Endometrial microvascular endothelial cells (primary cell): ENCODE measurements at regions not wholly inside any gene's neighbourhood (a gene's known extent, or its start where the extent isn't known, plus 50 kb on each side); places are given as distances from the start of the nearest gene placed in this dataset.

Experiments
- in situ Hi-C: cut with HindIII; loops from 2 replicates; pipeline ENCODE4 v1.10.0; 2017; ENCODE audit warnings: low sequenced_read_pairs, low pct_unique_long_range_greater_than_20kb; ENCODE audit errors: inconsistent ontology term

DNA sequence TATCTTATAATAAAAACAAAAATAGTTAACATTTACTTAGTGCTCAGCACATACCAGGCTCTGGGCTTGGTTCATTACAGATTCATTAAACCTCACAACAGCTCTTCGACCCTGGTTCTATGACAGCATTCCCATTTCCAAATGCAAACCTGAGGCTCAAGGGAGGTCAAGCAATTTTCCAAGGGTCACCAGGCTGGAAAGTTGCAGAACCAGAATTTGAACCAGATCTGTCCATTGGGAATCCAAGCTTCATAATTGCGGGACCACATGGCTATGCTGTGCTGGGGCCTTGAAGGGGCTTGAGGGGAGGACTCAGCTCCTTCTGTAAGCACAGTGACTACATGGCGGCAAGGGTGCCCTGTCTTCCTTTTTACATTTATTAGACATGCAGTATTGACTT lies 197.3 kb upstream of the LNX1 start:
- in situ Hi-C loops = no loop called here

DNA sequence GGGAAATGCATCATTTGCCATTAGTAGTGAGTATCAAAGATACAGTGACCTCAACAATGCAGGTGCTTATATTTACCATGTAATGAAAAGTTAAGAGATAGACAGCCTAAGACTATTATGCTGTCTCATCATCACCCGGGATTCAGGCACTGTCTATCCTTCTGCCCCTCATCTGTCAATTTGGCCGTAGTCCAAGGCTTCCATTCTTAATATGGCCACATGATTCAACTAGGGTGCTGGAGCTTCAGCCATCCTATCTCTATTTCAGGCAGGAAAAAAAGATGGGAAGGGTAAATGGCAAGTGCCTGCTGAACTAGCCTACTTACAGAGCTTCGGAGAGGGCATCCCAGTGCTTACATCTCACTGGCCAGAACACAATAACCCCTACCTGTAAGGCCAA lies 196.7 kb upstream of the LNX1 start:
- in situ Hi-C loops = no loop called here

DNA sequence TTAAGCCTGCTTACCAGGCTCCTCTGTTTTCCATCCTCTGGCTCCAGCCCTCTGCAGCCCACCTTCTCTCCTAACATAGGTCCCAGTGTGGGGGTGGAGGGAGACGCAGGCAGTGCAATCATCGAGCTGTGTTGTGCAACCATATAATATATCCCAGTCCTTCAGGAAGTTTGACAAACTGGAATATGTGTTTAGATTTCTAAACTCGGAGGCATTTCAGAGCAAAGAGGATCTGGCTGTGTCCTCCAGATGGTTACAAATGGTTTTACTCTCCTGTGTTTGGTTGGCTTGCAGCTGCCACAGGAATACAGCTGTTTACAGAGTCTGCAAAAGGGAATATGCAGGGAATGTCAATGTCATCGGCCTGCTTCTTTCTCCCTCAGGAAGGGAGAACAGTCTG lies 195.3 kb upstream of the LNX1 start:
- in situ Hi-C loops = no loop called here

DNA sequence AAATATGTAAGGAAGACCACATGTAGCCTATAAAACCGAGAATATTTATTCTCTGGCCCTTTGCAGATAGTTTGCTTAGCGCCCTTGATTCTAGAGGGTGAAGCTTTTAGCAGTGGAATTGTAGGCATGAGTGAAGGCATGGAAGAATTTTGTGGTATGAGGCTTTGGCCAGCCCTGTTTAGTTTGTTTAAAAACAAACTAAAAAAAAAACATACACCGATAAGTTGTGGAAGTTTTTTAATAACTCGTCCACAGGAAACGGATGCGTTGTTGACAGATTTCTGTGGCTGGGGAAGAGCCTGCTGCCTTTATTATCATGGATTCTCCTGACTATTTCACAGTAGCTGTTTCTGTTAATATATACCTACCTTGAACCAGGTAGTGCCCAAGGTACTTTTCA lies 194.7 kb upstream of the LNX1 start:
- in situ Hi-C loops = no loop called here

DNA sequence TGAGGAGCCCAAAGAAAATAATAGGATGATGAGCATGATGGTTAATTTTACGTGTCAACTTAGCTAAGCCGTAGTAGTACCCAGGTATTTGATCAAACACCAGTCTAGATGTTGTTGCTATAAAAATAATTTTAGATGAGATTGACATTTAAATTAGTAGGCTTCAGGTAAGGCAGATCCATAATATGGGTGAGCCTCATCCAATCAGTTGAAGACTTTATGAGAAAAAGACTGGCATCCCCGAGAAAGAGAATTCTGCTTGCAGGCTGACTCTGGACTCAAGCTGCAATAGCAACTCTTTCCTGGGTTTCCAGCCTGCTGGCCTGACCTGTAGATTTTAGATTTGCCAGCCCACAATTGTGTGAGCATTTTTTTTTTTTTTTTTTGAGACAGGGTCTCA lies 192.8 kb upstream of the LNX1 start:
- in situ Hi-C loops = no loop called here

DNA sequence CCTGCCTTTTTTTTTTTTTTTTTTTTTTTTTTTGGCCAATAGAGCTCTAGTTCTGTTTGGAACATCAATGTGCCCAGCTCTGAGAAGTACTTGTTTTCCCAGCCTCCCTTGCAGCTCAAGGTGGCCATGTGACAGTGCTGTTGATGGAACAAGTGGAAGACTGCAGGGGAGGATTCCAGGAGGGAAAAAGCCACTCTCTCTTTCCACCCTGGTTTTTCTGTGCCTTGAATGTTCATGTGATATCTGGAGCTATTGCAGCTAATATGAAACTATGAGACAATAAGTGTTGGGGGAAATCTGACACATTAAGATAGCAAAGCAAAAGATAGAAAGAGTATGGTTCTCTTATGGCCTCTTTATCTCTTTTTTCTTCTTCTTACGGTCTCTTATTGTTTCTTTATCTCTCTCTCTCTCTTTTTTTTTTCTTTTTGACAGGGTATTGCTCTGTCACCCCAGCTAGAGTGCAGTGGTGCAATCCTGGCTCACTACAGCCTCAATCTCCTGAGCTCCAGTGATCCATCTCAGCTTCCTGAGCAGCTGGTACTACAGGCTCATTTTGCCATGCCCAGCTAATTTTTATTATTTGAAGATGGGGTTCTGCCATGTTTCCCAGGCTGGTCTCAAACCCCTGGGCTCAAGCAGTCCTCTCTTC lies 192.0 kb upstream of the LNX1 start:
- in situ Hi-C loops = no loop called here

DNA sequence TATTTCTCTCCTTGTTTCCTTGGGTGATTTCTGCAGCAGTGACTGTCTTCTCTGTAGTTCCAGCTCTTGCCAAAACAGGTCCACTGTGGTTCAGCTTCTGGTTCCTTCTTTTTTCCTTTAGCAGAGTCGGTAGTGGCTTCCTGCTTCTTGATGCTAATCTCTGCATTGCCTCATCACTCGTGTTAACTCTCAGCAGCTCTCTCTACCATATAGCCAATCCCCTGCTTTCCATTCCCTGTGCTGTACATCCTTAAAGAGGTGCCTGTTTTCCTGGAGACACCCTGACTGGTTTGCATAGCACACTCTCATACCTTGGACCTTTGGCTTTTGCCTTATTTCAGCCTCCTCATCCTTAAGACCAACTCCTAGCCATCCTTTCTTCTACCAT lies 191.2 kb upstream of the LNX1 start:
- in situ Hi-C loops = no loop called here

DNA sequence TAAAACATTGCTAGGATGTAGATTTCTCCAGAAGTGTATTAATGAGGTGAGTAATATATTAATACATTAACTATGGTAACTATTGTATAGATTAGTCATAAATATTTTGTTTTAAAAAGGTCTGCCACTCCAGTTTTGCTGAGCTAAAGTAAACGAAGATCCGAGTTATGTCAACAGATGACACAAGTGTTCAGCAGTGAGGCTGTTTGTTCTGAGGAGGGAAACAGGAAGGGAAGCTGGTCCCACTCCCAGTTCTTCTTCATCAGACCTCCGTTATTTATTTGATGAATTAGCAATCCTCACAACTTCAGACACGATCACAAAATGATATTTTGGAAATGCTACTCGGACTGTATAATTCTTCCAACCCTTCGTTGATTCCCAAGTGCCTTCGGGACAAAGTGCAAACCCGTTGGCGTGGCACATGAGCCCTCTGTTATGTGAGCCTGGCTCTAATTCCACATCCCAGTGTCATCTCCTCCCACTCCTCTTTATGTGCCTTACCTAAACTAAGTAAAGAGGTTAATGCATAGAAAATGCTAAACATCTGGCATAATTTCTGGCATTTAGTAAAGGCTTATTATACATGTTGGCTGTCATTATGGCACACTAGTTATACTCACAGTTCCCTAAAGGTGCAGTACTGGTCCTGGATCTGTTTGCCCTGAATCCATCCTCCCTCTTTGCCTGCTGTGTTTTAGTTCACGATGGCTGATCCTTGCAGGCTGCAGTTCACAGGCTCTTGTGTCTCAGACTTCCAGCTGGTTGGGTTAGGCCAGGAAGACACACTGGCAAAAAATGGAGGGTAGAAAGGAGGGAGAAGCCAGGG lies 190.6 kb upstream of the LNX1 start:
- in situ Hi-C loops = no loop called here

DNA sequence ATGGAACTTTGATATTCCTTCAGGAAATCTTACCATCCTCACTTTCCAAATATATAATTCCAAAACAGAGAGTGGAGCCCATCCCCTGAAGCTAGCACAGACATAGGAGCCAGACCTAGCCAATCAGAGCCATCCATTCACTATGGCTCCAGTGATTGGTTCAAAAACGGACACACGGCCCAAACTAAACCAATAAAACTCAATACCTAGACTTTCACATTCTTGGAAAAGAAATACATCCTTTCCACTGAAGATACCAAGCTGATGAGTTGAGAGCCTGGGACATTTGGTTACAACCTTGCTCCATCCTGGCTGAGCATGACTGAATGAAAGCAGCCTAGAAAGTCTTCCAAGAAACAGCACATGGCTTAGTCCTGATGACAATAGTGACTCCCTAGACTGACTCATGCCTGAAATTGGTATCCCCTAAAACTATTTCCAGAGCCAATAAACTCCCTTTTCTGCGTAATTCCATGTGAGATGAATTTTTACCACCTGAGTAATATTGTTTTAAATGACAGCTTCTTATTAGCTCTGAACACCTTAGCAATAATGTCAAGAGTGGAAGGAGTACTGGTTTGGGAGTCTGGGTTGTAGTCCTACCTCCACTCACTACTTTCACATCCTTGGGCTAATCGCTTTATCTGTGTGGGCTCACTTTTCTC lies 189.6 kb upstream of the LNX1 start:
- in situ Hi-C loops = no loop called here

DNA sequence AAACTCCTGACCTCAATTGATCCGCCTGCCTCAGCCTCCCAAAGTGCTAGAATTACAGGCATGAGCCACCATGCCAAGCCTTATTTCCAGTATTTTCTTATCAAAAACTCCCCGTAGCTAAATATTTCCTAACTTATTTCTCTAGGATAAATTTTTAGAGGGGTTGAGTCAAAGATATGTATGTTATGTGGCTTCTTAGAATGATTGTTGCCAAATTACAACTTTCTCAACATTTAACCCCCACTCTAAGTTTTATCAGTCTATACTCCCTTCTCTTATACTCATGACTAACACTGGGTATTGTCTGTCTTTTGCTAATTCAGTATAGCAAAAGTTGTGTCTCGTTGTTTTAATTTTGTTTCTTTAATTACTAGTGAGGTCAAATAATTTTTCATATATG lies 187.7 kb upstream of the LNX1 start:
- in situ Hi-C loops = no loop called here

DNA sequence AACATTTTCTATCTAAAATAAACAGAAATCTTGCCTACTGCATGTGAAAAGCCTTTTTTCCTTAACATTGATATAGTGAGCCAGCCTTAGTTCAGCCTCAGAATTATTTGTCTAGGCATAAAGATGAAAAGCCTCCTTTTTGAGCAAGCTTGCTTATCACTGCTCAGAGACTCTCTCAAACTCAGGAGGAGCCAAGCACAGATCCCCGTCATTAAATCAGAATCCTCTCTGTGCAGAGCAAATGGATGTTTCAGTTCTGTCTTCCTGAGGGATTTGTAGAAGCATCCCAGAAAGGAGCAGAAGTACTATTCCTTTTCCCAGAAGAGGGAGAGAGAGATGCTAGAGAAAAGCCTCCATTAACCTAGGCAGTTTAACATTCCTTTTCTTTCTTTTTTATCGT lies 186.9 kb upstream of the LNX1 start:
- in situ Hi-C loops = no loop called here

DNA sequence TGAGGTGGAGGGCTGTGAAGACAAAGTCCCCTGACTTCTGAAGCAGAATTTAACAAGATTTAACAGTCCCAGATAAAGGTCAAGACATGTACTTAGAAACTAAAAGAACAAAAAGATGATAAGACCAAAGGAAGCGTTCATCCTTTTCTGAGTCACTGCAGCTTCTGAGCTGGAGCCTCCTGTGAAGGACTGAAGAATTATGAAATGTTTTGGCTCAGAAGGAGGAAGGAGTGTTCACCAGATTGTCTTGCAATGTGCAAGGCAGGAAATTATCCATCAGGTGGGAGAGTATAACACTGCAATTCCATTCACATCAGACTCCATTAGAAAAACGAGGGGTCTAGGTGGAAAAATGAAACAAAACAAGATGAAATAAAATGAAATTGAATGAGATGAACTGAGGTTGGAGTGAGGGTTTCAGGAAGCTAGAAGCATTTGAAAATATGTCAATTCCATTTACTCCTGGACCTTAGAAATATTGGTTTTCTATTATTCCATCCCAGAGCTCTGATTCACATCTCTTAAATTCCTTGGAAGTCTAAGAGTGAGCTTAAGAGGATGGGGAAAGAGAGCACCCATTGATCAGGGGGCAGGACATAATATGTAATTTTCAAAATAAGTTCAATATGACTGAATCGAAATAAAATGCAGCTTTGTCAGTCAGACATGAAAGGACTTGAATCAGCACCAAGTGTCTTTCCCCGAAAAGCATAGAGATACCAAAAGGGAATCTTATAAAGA lies 186.1 kb upstream of the LNX1 start:
- in situ Hi-C loops = no loop called here

DNA sequence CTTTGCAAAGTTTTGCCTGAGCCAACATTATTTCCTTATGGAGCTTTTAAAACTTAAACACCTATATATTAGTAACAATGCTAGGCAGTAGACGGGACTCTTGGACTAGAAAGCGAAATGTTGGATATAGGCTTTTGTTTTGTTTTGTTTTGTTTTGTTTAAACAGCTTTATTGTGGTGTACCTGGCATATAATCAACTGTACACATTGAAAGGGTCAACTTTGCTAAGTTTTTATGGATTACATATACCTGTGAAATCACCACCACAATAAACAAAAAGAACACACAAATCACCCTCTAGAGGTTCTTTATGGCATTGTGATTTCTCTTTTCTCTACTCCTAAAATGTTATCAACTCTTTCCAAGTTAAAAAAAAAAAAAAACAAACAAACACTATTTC lies 184.9 kb upstream of the LNX1 start:
- in situ Hi-C loops = no loop called here

DNA sequence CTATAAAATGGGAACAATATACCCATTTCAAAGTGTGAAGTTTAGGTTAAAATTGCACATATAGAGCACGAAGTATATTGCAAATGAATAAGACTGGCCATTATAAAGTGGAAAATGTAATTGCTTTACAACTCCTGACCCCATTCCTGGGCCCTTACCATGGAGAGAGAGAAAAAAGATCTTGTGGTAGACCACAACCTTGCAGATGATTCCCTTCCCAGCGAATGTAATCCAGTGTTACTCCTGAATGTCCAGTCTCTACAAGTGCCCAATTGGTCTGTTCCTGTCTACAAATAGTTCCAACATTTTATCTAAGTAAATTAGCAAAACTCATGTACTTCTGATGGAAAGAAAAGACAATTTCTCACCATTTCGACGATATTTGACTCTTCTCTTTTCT lies 184.1 kb upstream of the LNX1 start:
- in situ Hi-C loops = no loop called here

DNA sequence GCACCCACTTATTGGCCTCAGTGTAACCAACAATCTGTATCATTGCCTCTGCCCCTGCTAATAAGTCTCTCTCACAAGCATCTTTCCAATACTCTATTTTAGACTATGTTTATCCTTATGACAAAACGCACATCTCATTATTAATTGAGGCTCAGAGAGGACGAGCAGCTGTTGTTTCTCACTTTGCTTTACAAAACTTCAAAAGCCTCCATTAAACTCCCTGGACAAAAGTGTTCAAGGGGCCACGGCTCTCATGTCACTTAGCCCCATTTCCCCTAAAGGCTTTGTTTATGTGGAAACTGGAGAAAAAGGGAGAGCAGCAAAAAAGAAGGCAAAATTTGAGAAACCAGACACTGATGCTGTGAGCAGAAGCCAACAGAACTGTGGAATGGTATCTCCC lies 180.0 kb upstream of the LNX1 start:
- in situ Hi-C loops = no loop called here

DNA sequence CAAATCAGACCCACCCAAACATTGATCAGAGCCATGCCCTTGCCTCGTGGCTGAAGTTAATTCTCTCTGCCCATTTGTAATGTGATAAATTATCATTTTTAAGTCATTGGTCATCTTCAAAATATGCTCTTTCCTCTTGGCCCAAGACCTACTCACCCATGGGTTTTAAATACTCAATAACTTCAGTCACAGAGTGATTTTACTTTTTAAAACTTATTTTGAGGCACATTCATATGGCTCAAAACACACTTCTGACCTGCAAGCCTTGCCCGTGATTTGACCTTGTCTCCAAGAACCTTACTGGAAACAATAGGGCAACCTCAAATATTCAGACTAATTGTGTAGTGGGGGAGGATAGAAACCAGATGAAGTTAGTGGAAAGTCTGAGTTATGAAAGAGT lies 176.2 kb upstream of the LNX1 start:
- in situ Hi-C loops = no loop called here

DNA sequence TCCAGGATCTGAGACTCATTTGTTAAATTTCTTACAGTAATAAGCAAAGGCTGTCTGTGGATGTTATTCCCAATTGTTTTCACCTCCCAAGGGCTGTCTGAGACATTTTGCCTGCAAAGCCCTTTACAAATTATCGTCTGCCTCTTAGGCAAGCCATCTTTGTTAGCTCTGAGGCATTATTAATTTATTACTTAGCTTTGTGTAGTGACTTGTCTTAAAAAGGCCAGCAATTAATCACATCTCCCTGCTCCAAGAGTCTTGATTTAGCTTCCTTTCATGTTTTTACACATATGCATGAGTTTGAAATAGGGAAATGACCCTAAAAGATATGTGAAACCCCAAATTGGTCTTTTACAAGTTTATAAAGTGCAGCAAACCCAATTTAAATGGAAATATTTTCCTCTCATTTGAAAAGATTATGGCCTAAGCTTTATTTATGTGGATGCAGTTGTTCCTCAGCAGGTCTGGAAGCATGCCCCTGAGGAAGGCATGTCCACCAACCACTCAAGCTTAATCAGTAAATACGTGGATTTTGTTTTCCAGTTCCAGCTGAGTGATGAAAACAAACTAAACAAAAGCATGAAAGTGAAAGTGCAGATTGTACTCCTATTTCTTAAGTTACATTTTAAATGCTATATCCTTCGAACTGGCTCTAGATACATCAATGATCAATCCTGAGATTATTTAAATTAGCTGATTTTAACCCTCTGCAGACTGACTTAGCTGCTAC lies 173.6 kb upstream of the LNX1 start:
- in situ Hi-C loops = no loop called here

DNA sequence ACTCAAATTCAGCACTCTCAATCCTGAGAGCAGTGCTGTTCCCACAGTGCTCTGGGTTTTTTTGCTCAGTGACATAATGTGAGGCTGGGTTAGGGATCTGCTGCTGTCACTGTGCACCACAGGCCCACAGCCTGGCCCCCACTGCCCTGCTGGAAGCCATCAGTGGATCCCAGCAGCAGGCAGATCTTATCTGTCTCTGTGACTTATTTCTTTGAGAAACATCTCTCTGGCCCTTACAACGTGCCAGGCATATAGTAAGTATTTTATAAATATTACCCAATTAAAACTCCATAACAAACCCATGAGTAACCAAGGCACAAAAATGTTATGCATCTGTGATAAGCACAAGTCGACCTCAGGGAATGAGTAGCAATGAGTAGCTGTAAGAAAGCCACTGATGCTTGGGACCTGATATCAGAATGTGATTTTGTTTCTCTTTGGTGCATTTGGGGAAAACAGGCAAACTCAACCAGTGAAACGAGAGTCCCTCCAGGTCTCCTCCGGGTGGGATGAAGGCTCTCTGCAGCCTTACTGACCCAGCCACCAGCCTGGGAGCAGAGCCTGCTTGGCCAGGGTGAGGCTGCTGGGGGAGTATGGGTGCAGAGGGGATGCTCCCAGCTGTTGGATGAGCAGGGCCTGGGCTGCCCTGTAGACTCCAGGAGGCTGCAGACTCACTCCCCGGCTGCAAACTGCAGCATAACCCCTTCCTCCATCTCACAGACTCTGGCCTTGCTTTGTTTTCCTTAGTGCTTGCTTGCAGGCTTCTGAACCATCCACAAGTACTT lies 172.7 kb upstream of the LNX1 start:
- in situ Hi-C loops = no loop called here
